GM19324 (cell line): ENCODE measurements at regions not wholly inside any gene's neighbourhood (a gene's known extent, or its start where the extent isn't known, plus 50 kb on each side); places are given as distances from the start of the nearest gene placed in this dataset.
A peak's percentile ranks its signal among the peaks of the same experiment; 100 is the strongest.

ENCODE experiments used
- ATAC-seq: cut with Tn5 transposase; IDR thresholded peaks from one replicate; pipeline ENCODE4 v1.9.1; 2021; ENCODE audit warnings: mild to moderate bottlenecking, moderate library complexity; ENCODE audit not compliant: unreplicated experiment, low FRiP score

DNA sequence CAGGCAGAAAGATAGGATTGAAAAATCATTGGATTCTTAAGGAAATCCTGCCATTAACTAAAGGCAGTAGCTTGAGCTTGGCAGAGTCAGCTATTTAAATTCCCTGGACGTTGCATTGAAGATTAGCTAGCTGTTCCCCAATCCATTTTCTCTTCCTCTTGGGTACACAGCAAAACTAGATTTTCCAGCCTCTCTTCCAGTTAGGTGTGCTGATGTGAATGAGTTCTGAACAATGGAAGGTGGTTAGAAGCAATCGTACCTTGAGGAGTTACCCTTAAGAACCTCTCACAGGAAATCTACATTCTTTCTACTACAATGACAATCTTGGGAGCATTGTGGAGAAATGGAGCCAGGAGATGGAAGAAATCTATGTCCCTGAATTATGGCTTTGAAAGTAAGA lies 383.2 kb upstream of the TBL1XR1 start:
- no peak for ATAC-seq

DNA sequence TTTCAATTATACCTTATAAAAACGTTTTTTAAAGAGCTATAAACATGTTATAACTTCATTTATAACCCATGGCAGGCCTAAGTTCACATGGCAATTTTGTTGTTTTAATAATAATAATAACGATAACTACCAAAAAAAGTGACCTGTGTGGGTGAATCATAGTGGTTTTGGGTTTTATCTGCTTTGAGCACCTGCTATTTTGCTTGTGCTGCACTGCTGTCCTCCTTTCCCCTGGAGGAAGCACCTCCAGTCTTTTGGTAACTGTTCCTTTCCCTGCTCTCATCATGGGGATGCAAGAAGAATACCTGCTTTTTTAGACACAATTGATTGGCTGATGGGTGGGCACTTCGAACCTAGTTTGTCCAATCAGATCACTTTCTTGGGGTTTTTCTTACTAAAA lies 388.0 kb upstream of the TBL1XR1 start:
- ATAC-seq: no peak

DNA sequence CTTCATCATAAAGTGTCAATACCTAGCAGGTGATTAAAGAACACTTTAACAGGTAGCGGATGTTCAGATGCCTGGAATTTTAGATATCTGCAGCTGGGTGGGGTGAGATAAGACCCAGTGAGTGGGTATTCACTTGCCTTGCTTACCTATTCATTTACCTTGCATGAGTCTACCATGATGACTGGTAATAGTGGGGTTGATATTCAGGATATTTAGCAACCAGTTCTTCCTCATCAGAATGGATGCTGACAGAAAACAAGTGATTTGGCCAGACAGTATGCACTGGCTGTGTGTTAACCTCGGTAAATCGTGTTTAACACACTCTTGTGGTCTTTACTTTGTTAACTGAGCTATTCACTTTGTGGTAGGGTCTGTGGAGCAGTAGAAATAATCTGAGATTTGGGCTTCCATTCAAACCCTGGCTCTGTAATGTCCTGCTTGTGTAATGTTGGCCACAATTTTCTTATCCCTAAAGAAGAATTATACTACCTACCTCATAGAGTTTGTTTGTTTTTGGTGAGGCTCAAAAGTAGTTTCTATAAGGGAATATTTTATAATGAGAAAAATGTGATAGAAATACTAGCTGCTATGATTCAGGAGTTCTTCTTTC lies 391.9 kb upstream of the TBL1XR1 start:
- no peak for ATAC-seq

DNA sequence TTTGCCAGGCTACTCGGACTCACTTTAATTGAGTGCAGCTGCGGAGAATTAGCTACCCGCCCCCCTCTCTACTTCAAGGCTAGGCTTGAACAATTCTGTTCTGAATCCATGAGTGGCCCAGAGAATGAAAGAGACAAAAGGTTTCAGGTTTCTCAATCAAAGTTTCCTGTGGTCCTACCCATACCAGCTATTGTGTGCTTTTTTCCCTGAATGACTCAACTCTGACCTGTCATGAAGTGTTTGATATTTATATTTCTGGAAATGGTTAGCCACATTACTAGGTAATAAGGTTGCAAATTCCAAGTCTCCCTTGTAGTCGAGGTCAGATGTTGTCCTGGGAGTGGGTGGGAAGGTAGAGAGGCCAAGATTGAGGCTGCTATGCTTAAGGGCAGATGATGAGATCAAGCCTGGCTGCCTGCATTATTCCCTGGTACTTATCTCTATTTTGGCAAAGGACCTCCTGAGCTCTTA lies 392.7 kb upstream of the TBL1XR1 start:
- no peak for ATAC-seq

DNA sequence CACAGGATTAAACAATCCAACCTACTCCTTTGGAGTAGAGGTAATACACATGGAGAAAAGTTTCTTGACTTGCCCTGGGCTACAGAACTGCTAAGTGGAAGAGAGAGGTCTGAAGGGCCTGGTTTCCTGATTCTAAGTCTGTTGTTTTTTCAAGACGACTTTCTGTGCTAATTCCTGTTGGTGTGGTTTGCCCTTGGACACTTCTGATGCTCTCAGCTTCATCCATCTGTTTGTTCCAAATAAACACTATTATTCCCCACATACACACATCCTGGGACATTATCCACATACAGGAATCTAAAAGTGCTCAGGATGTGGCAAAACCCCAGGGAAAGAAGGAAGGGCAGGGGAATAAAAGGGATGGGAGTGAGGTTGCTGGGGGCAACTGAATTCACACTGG lies 393.5 kb upstream of the TBL1XR1 start:
- ATAC-seq: no peak

DNA sequence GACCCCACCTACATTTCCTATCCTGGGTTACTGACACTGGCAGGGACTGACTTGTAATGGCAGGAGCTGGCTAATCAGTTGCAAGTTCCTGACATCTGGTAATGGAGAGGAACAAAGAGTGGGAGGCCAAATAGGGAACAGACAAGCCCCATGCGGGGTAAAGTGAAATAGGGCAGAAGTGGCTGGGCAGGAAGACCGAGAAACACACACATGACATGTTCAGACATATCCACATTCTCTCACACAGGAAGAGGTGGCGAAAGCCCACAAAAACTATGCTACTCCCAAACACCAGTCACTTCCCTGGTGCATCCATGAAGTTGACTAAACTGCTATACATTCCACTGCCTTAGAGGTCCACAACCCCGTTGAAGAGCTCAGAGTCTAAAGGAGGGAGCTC lies 394.1 kb upstream of the TBL1XR1 start:
- ATAC-seq: peak; percentile 73

DNA sequence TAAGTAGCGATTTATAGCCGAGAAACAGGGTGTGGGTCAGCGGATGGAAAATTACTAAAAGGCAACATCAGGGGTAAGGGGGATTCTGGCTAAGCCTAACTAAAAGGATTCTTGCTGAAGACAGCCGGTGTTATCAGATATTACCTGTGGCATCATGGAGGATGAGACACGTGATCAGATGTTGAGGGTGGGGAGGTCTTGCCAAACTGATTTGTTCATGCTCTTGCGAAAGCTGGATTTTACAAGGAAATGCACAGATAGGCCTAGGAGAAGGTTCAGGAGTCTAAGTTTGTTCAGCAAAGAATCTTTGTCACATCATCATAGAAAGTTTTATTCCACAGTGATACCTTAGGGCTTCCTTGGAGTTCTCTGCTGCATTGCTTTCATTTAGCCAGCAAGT lies 396.8 kb upstream of the TBL1XR1 start:
- ATAC-seq: no peak

DNA sequence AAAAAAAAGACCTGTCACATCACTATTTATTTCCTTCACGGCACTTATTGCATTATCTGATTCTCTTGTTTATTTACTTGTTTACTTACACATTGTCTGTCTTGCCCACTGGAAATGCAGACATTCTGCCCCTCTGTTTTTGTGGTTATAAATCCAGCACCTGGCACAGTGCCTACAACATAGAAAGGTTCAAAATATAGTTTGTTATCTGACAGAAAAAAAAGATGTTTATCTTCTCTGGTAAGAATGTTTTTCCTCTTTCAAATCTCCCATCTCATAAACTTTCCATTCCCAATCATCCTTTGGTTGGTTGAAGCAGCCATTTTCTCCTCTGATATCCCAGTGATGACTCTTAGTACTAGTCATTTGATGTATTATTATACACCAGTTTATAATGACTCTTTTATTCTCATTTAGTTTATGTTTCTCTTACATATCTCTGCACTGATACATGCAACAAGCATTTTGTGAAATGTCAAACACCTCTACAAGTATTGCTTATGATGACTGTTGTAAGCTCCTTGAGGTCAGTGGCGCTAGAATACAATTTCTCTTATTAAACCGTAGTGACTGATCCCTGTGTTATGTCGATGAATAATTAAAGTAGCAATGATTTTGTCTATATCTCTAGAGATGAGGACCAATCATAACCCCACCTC lies 398.4 kb upstream of the TBL1XR1 start:
- no peak for ATAC-seq

DNA sequence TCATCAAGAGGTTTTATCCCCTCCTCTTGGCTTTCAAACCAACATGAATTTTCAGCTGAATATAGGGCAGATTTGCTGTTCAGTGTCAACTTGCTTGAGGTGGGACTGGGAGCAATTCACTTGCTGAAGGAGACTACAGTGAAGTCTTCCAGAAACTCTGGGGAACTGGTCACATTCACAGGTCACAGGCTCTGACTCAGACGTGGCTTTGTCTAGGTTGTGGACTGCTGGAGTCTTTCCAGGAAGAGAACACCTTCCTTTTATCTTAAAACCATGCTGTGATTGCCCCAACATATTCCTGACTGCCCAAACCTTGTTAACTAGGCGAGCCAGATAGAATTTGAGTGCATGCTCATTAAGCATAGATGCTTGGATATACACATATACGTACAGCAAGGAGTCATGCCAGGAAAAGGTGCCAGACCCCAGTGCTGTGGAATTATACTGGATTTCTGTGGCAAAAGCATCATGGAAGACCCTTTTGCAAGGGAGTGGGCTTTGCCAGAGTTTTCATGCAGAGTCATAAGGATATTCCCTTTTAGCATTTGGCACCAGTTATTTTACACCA lies 399.1 kb upstream of the TBL1XR1 start:
- no peak for ATAC-seq

DNA sequence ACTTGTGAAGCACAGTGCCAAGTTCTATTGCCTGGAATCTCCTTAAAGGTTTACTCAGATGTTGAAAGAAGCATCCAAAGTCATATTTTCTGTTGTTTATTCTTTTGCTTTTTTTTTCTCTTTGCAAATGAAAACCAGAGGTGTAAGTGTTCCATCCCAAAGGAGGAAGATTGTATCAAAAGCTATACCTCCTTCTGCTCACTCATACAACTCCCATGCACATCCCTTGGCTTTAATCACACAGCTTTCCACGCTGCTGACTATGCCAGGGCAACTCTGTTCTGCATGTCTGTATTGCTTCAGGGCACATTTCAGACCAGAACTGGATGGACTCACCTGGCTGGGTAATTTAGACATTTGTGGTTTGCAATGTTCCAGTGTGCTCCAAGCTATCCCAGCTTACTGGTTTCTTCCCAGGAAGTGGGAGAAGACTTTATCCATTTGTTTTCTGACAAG lies 399.6 kb upstream of the TBL1XR1 start:
- no peak for ATAC-seq

DNA sequence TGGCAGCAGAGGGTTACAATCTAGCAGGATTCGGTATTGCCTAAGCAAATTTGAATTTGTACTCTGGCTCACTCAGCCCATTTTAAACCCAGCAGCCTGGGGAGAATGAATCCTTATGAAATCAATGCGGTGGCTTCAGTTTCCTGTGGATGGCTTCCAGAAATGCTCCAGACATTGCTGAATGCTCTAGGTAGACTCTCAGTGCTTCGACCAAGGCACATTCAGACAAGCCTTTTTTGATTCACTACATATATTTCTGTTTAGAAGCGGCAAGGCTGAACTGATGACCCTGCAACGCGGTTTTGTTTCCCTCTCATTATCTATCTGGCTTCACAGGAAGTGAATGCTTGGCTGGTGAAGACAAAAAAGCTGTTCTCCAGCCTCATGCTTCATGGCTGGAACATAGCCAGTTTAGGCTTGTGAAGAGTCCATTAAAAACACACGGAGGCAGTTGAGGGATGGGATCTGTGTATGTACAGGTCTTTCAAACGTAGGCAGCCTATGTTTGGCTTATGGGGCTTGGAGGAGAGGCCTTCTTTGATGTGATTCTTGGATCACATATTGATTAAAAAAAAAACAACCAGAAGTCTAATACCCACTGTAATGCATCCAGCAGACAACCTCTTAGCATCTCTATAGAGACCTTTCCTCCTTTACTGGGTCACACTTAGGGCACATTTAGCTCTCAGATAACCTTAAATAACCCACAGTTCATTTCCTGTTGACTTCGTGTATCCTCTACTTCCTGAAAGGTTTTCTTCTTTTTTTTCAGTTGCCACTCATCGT lies 400.2 kb upstream of the TBL1XR1 start:
- peak; percentile 70 for ATAC-seq

DNA sequence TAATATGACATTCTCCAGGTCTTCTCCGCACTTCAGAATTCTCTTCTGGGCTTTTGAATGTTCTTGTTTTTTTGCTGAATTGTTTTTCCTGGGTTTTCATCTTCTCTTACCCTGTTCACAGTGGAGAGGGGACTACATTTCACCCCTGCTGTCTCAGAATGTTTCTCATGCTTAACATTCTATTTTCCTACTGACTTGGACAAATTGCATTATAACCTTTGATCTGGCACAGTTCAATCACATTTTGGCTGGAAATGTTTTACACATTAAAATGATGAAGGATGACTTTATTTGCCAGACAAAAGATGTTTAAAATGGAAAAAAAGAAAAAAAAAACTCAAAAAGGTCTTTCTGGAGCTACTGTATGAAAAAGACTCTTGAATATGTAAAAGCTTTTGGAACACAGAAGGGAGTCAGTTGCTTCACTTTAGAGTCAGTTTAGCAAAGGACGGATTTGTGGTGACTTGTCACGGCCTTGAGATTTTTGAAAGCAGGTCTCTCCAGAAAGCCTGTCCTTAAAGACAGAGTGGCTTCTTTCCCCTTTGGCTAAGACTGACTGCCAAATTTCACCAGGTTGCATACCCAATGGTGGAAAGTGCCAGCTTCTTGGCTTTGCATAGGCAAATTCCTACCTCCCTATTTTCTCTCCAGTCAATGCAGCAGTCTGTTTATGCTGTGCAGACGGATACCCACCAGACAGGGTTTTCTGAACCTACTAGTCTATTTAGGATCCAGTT lies 401.0 kb upstream of the TBL1XR1 start:
- ATAC-seq: no peak

DNA sequence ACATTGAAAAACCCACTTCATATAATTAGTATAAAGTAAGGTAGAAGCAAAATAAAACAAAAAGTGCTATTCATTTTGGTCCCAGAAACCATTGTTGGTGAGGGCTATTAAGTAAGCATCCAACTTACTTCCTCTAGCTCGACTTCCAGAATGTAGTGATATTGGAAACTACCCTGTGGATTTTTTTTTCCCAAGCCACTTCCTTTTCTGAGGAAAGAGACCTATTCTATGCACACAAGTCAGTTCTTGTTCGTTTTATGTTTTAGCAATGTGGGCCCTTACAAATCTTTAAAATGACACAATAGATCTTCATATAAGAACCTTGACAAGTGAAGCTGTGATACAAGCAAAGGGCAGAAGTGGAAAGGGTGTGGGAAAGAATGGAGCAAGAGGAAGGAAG lies 402.0 kb upstream of the TBL1XR1 start:
- ATAC-seq: no peak

DNA sequence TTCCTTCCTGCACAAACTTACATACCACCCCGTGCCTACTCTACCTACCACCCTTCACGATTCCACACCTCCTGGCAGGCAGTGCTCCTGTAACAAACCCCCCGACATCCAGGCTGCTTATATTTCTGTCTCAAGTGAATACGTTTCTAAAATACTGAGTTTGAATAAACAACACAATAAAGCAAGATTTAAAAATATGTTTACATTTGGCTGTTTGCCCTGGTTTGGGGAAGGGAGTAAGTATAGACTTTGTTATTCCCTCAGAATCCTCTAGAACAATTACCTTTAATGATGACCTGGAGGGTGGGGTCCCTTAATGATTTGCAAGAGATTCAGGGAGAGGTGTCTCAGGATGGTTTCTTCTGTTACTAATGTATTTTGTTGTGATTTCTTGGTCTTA lies 402.6 kb upstream of the TBL1XR1 start:
- no peak for ATAC-seq

DNA sequence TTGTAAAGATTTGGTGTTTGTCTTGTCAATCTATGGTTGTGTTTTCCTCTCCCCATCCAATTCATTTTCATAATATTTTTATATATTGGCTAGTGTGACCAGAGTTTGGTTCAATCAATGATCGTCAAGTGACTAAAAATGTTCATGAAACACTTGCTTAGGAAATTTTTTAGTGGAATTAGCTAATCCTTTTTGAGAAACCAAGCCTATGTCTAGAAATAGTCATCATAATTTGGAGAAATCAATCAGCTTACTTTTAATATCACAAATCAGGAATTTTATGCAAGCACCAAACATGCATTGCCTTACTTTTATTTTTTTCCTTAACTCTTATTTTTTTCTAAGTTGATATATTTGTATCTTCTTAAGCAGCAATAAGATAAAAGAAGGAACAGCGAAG lies 403.1 kb upstream of the TBL1XR1 start:
- ATAC-seq: no peak

DNA sequence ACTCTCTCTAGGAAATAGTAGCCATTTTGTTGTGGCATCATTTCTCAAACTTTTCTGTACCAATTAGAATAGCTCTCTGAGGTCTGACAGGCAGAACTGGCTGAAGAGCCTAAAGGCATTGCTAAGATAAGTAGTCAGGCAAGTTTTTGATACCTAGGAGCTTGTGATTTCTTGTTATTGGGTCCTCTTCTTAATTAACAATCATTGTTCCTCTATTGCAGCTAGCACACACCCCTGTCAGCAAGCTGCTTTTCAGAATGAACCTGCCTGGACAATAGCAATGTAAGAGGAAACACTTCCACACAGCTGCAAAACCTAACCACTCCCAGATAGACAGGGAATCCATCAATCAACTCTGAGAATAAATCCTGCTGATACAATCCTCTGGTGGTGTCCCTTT lies 403.9 kb upstream of the TBL1XR1 start:
- ATAC-seq: no peak

DNA sequence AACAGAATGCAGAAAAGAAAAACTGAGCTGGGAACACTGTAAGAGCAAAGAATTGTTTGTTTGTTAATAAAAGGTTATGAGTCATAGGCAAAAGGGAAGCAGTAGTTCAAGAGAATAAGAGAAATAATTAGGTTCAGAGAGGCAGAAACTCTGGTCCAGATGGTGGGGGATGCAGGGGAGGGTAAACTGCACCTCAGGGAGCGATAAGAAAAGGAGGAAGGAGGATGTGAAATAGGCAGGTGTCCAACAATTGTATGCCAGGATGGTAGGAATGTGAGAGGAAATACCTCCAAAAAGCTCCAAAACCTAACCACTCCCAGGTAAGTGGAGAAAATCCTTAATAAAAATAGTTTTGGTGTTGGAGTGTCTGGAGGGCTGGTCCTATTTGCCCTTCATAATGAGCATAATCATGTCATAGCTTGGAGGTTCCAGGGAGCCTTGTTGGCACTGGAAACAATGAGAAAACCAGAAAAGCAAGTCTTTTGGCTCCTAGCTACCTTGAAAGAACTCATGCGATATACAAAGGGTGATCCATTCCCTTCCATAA lies 405.4 kb upstream of the TBL1XR1 start:
- no peak for ATAC-seq

DNA sequence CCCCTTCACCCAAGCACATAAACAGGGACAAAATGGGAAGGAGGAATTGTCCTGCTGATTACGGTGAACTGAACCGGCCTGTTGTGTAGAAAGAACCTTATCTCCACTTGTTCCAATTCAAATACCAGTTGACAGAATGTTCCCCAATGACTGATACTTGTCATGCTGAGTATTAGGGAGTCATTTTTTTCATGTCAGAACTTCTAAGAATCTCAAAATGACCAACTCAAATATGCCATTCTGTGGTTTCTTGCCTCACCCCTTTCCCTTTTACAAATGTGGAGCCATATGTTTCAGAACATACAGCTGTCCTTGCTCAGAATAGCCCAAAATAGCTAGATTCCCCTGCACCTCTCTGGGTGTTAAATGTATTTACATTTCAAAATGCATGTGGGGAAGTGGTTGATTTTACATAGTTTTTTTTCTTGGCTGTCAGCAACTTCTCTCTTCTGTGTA lies 405.9 kb upstream of the TBL1XR1 start:
- no peak for ATAC-seq

DNA sequence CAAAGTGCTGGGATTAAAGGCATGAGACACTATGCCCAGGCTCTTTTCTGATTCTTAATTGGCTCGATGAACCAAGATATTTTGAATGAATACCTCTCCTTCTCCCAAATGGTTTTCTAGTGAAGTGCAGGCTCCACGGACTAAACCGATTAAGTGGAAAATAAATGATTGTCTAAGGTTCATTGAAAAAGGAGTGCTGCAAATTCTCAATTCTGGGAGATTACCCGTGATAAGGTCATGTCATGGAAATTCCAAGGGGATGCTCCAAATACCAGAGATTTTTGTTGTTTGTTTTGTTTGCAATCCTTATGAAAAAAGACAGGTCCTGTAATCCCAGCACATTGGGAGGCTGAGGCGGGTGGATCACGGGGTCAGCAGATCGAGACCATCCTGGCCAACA lies 406.9 kb upstream of the TBL1XR1 start:
- ATAC-seq: no peak

DNA sequence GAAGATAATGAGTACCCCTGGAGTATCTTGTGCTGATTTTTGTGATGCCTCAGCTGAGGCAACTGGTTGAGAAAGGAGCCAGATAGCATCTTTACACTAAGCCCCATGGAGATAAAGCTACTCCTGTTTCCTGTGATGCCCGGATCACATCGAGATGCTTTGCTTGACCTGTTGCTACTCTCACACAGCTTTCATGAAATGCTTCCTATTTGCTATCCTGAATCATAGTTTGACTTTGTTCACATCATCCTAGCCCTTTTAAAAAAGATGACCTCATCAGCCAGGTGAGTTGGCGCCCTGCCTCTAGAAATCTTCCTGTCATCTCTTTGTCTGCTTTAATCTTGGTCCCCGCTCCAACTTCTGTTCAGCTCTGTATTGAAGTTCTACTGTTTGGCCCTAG lies 409.6 kb upstream of the TBL1XR1 start:
- no peak for ATAC-seq
